Heart left ventricle (tissue), 13 donors: ENCODE measurements at regions not wholly inside any gene's neighbourhood (a gene's known extent, or its start where the extent isn't known, plus 50 kb on each side); places are given as distances from the start of the nearest gene placed in this dataset.

Experiments used
- POLR2A ChIP-seq, 2 donors: fragments of 450-650 bp; IDR thresholded peaks; one replicate each; pipeline ENCODE4 v1.6.1; 2017; ENCODE audit warnings: antibody characterized with exemption in 2 of 2, mild to moderate bottlenecking in 2 of 2, moderate library complexity in 2 of 2
- TF ChIP-seq, protein P1 (sequence below), 12 donors: fragments of 200-600 bp; sonication (generic) in 4 of 12; IDR thresholded peaks; one replicate each; pipeline versions ENCODE4 v1.5.0 to v1.8.0; 2018 to 2022; ENCODE audit warnings: antibody characterized with exemption in 12 of 12, mild to moderate bottlenecking in 5 of 12
- donor health status: ischemic (EF 13 %, LVEDD 7.1; RV severe dilation, severe dysfunction).
- donor health status: DM: no; HTN: yes; CAD: no.
- donor health status: DM: no; HTN: no; CAD: no.
- donor health status: ischemic (EF 25% LVEDD 6.9; RV normal size, moderate dysfunction).
- donor health status: ischemic (EF 25% LVEDD 5.7; RV mildly dilated, moderate dysfunction).
- donor health status: ischemic (EF 35%, LVEDD 5.7; RV mildly dilated, moderate dysfunction).
- donor health status: nonischemic (EF 11% LVEDD 7.7; RV severe dilation, severe dysfunction).
- donor health status: DM: yes; HTN: yes; CAD: no.
- donor health status: PGD.
- donor health status: ischemic (EF 29% LVEDD 5.4; RV normal size, mild dysfunction).
- donor health status: nonischemic (EF 23%, LVEDD 6.1; RV moderate dilation, normal function).

DNA sequence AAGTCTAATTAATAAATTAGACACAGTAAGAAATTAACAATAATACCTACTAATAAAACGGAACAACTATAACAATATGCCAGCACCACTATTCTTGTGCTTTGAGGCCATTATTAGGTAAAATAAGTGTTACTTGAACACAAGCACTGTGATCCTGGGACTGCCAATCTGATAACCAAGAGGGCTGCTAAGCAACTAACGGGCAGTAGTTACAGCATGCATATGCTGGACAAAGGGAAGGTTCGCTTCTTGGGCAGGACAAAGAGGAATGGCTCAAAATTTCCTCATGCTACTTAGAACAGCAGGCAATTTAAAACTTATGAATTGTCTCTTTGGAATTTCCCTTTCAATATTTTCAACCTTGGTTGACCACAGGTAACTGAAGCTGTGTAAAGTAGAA lies 718.6 kb downstream of the SORCS3 start:
- TF ChIP-seq, protein P1, sequence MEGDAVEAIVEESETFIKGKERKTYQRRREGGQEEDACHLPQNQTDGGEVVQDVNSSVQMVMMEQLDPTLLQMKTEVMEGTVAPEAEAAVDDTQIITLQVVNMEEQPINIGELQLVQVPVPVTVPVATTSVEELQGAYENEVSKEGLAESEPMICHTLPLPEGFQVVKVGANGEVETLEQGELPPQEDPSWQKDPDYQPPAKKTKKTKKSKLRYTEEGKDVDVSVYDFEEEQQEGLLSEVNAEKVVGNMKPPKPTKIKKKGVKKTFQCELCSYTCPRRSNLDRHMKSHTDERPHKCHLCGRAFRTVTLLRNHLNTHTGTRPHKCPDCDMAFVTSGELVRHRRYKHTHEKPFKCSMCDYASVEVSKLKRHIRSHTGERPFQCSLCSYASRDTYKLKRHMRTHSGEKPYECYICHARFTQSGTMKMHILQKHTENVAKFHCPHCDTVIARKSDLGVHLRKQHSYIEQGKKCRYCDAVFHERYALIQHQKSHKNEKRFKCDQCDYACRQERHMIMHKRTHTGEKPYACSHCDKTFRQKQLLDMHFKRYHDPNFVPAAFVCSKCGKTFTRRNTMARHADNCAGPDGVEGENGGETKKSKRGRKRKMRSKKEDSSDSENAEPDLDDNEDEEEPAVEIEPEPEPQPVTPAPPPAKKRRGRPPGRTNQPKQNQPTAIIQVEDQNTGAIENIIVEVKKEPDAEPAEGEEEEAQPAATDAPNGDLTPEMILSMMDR (IDR thresholded peaks at IDR 0.05) = no peak
- no peak for TF ChIP-seq POLR2A (IDR thresholded peaks at IDR 0.05)
